Stomach smooth muscle (tissue), 2 donors: ENCODE measurements at regions not wholly inside any gene's neighbourhood (a gene's known extent, or its start where the extent isn't known, plus 50 kb on each side); places are given as distances from the start of the nearest gene placed in this dataset.
"Not testable (repeated sequence)": the region's sequence is repeated elsewhere in the genome, so short reads cannot be mapped to it uniquely, and the experiment has no call there.

Experiments
- H3K27ac ChIP-seq: one replicate; pipeline ENCODE4 v1.7.0; 2013; ENCODE audit warnings: mild to moderate bottlenecking, low read length, inconsistent platforms
- H3K27me3 ChIP-seq, 2 donors: one replicate each; pipeline ENCODE4 v1.7.0; 2013; ENCODE audit warnings: low read length in 2 of 2; ENCODE audit not compliant: insufficient read depth in 2 of 2, control insufficient read depth in 1 of 2
- H3K36me3 ChIP-seq, 2 donors: one replicate each; pipeline ENCODE4 v1.7.0; 2013; ENCODE audit warnings: low read length in 2 of 2; ENCODE audit not compliant: control insufficient read depth in 2 of 2, insufficient read depth in 2 of 2
- H3K4me1 ChIP-seq: one replicate; pipeline ENCODE4 v1.7.0; 2013; ENCODE audit warnings: low read length; ENCODE audit not compliant: control insufficient read depth, insufficient read depth
- H3K4me3 ChIP-seq, 2 donors: one replicate each; pipeline ENCODE4 v1.7.0; 2013; ENCODE audit warnings: low read length in 2 of 2
- H3K9ac ChIP-seq, 2 donors: one replicate each; pipeline ENCODE4 v1.7.0; 2013; ENCODE audit warnings: low read length in 2 of 2, mild to moderate bottlenecking in 1 of 2
- H3K9me3 ChIP-seq, 2 donors: one replicate each; pipeline ENCODE4 v1.7.0; 2013; ENCODE audit warnings: low read length in 2 of 2; ENCODE audit not compliant: control insufficient read depth in 2 of 2
- donor health status: healthy.
- donor health status: Pancreatic carcinoma.

GRCh38 chr7:24436131-24436920, 136.9 kb upstream of the PALS2 start:
- no peaks in the 10 kb centered on the region for H3K4me1 ChIP-seq

GRCh38 chr7:24438232-24438631, 135.0 kb upstream of the PALS2 start:
- no peaks in the 10 kb centered on the region for H3K27me3 ChIP-seq
- no peaks in the 10 kb centered on the region for H3K4me1 ChIP-seq
- H3K4me3 ChIP-seq, result no peak overlapping the region
- no peaks in the 10 kb centered on the region for H3K9me3 ChIP-seq
- no peaks in the 10 kb centered on the region for H3K36me3 ChIP-seq
- no peak overlapping the region for H3K9ac ChIP-seq
- H3K27ac ChIP-seq, result no peak overlapping the region

More at GRCh38 chr7:24436131-24436920, 136.9 kb upstream of the PALS2 start:
- no peak overlapping the region for H3K27ac ChIP-seq
- no peak overlapping the region for H3K9ac ChIP-seq
- H3K36me3 ChIP-seq, result no peaks in the 10 kb centered on the region
- H3K9me3 ChIP-seq, result no peaks in the 10 kb centered on the region
- no peak overlapping the region for H3K4me3 ChIP-seq
- no peaks in the 10 kb centered on the region for H3K27me3 ChIP-seq

GRCh38 chr7:24439104-24439503, 134.1 kb upstream of the PALS2 start:
- H3K36me3 ChIP-seq, H3K27me3 ChIP-seq, H3K27ac ChIP-seq, H3K4me3 ChIP-seq, H3K4me1 ChIP-seq, H3K9ac ChIP-seq, H3K9me3 ChIP-seq: not testable (repeated sequence)

GRCh38 chr7:24440892-24441291, 132.4 kb upstream of the PALS2 start:
- H3K27me3 ChIP-seq, result no peaks in the 10 kb centered on the region
- no peaks in the 10 kb centered on the region for H3K36me3 ChIP-seq
- no peak overlapping the region for H3K9ac ChIP-seq
- H3K4me3 ChIP-seq, result no peak overlapping the region
- H3K27ac ChIP-seq, result no peak overlapping the region
- H3K9me3 ChIP-seq, result no peaks in the 10 kb centered on the region
- H3K4me1 ChIP-seq, result no peaks in the 10 kb centered on the region

GRCh38 chr7:24441314-24442027, 131.8 kb upstream of the PALS2 start:
- Histone ChIP-seq H3K27ac (no peak overlapping the region), H3K4me1 (no peaks in the 10 kb centered on the region), H3K9ac (no peak overlapping the region), H3K36me3 (no peaks in the 10 kb centered on the region), H3K9me3 (no peaks in the 10 kb centered on the region), H3K4me3 (no peak overlapping the region), H3K27me3 (no peaks in the 10 kb centered on the region)

GRCh38 chr7:24442170-24442777, 131.0 kb upstream of the PALS2 start:
- no peak overlapping the region for H3K4me3 ChIP-seq

GRCh38 chr7:24444666-24445440, 128.4 kb upstream of the PALS2 start:
- Histone ChIP-seq H3K27me3 (peaks cover 0 to 3% of the 10 kb centered on the region in 2 donors), H3K9ac (no peak overlapping the region), H3K27ac (no peak overlapping the region), H3K9me3 (no peaks in the 10 kb centered on the region), H3K4me1 (no peaks in the 10 kb centered on the region), H3K4me3 (no peak overlapping the region), H3K36me3 (no peaks in the 10 kb centered on the region)

More at GRCh38 chr7:24442170-24442777, 131.0 kb upstream of the PALS2 start:
- Histone ChIP-seq H3K36me3 (no peaks in the 10 kb centered on the region), H3K27ac (no peak overlapping the region), H3K9ac (no peak overlapping the region), H3K27me3 (peaks cover 0 to 2% of the 10 kb centered on the region in 2 donors), H3K4me1 (no peaks in the 10 kb centered on the region), H3K9me3 (no peaks in the 10 kb centered on the region)

- no peaks in the 10 kb centered on the region for H3K4me1 ChIP-seq
- H3K27me3 ChIP-seq, result peaks cover 0 to 6% of the 10 kb centered on the region in 2 donors
- no peak overlapping the region for H3K4me3 ChIP-seq
- H3K9me3 ChIP-seq, result no peaks in the 10 kb centered on the region
- H3K36me3 ChIP-seq, result no peaks in the 10 kb centered on the region
- no peak overlapping the region for H3K27ac ChIP-seq
- H3K9ac ChIP-seq, result no peak overlapping the region
Observed at GRCh38 chr7:24448038-24448437, 125.2 kb upstream of the PALS2 start.

- not testable (repeated sequence) for H3K4me1 ChIP-seq, H3K4me3 ChIP-seq, H3K9ac ChIP-seq, H3K9me3 ChIP-seq, H3K36me3 ChIP-seq, H3K27ac ChIP-seq, H3K27me3 ChIP-seq
Observed at GRCh38 chr7:24449416-24449815, 123.8 kb upstream of the PALS2 start.

- Histone ChIP-seq H3K9ac (no peak overlapping the region), H3K4me3 (no peak overlapping the region), H3K36me3 (no peaks in the 10 kb centered on the region), H3K27ac (no peak overlapping the region), H3K4me1 (no peaks in the 10 kb centered on the region), H3K9me3 (no peaks in the 10 kb centered on the region), H3K27me3 (peaks cover 0 to 5% of the 10 kb centered on the region in 2 donors)
Observed at GRCh38 chr7:24455813-24456525, 117.3 kb upstream of the PALS2 start.
